IPS-20b (cell line): ENCODE measurements at regions not wholly inside any gene's neighbourhood (a gene's known extent, or its start where the extent isn't known, plus 50 kb on each side); places are given as distances from the start of the nearest gene placed in this dataset.

ENCODE experiments used
- H3K27ac ChIP-seq: one replicate; pipeline ENCODE4 v1.5.1; 2013; ENCODE audit warnings: low read length
- H3K27me3 ChIP-seq: 2 replicates; pipeline ENCODE4 v1.6.1; 2013; ENCODE audit warnings: mild to moderate bottlenecking, low read length, inconsistent platforms; ENCODE audit not compliant: insufficient read depth
- H3K36me3 ChIP-seq: 2 replicates; pipeline ENCODE4 v1.6.1; 2013; ENCODE audit warnings: low read depth, mild to moderate bottlenecking, inconsistent platforms, low read length, moderate library complexity; ENCODE audit not compliant: insufficient read depth
- H3K4me1 ChIP-seq: 2 replicates; pipeline ENCODE4 v1.6.1; 2013; ENCODE audit warnings: mild to moderate bottlenecking, control low read depth, inconsistent platforms, low read length, moderate library complexity; ENCODE audit not compliant: insufficient read depth
- H3K4me3 ChIP-seq: 2 replicates; pipeline ENCODE4 v1.5.1; 2013; ENCODE audit warnings: mild to moderate bottlenecking, low read length, inconsistent platforms
- H3K9ac ChIP-seq: 2 replicates; pipeline ENCODE4 v1.6.1; 2013; ENCODE audit warnings: low read depth, mild to moderate bottlenecking, inconsistent platforms, low read length, moderate library complexity
- H3K9me3 ChIP-seq: 2 replicates; pipeline ENCODE4 v1.6.1; 2013; ENCODE audit warnings: mild to moderate bottlenecking, low read depth, low read length, inconsistent platforms; ENCODE audit not compliant: insufficient read depth

GRCh38 chr9:97747201-97747965 lies 50.2 kb upstream of the XPA start:
- no peaks in the 10 kb centered on the region for H3K36me3 ChIP-seq
- H3K9me3 ChIP-seq = no peaks in the 10 kb centered on the region
- H3K27ac ChIP-seq = no peak overlapping the region
- peaks cover 29% of the 10 kb centered on the region for H3K27me3 ChIP-seq
- H3K4me3 ChIP-seq = no peak overlapping the region
- peaks cover 10% of the 10 kb centered on the region; the same call in 1 of the 2 replicates for H3K4me1 ChIP-seq
- no peak overlapping the region for H3K9ac ChIP-seq

- H3K36me3 ChIP-seq = no peaks in the 10 kb centered on the region
- H3K4me1 ChIP-seq = peaks cover 10% of the 10 kb centered on the region; the same call in 1 of the 2 replicates
- H3K9ac ChIP-seq = no peak overlapping the region
- no peak overlapping the region for H3K27ac ChIP-seq
- H3K27me3 ChIP-seq = peaks cover 18% of the 10 kb centered on the region
- no peaks in the 10 kb centered on the region; the same call in 1 of the 2 replicates for H3K9me3 ChIP-seq
- H3K4me3 ChIP-seq = no peak overlapping the region
Measured at GRCh38 chr9:97748525-97748924, 51.4 kb upstream of the XPA start.

- H3K9me3 ChIP-seq = no peaks in the 10 kb centered on the region; the same call in none of the 2 replicates
- no peaks in the 10 kb centered on the region for H3K36me3 ChIP-seq
- no peak overlapping the region for H3K4me3 ChIP-seq
- 0 out of 2 replicates have a peak, but pooled peaks cover 10% of the 10 kb centered on the region for H3K27me3 ChIP-seq
- no peak overlapping the region for H3K27ac ChIP-seq
- peaks cover 10% of the 10 kb centered on the region; the same call in 1 of the 2 replicates for H3K4me1 ChIP-seq
- H3K9ac ChIP-seq = no peak overlapping the region
Measured at GRCh38 chr9:97749928-97750327, 52.8 kb upstream of the XPA start.

DNA sequence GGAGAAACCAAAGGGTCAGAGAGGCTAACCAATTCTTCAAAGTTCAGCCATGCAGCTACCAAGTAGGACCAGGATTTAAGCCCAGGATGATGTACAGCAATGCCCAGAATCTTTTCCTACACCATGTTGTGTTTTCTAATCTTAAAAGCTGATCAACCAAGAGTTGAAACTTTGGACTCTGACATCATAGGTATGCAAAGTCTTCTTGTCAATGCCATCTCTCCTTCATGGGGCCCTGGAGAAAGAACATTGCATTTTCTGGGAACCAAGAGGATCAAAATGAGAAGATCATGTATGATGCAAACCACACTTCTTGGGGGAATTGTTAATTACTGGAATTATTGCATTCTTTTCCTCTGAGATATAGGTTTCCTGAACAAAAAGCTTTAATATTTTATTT lies 54.4 kb upstream of the XPA start:
- Histone ChIP-seq H3K9ac (no peak overlapping the region), H3K27me3 (0 out of 2 replicates have a peak, but pooled peaks cover 3% of the 10 kb centered on the region), H3K9me3 (no peaks in the 10 kb centered on the region; the same call in none of the 2 replicates), H3K4me3 (no peak overlapping the region), H3K4me1 (peaks cover 10% of the 10 kb centered on the region; the same call in 1 of the 2 replicates), H3K27ac (no peak overlapping the region), H3K36me3 (no peaks in the 10 kb centered on the region)

- Histone ChIP-seq H3K9ac (no peak overlapping the region), H3K9me3 (no peaks in the 10 kb centered on the region; the same call in none of the 2 replicates), H3K4me3 (no peak overlapping the region), H3K27ac (no peak overlapping the region), H3K36me3 (no peaks in the 10 kb centered on the region), H3K27me3 (peaks cover 7% of the 10 kb centered on the region; the same call in 1 of the 2 replicates), H3K4me1 (peaks cover 9% of the 10 kb centered on the region; the same call in 1 of the 2 replicates)
Measured at GRCh38 chr9:97752274-97752673, 55.1 kb upstream of the XPA start.

GRCh38 chr9:97753364-97753763 lies 56.2 kb upstream of the XPA start:
- no peaks in the 10 kb centered on the region for H3K36me3 ChIP-seq
- no peak overlapping the region for H3K4me3 ChIP-seq
- no peaks in the 10 kb centered on the region for H3K4me1 ChIP-seq
- no peak overlapping the region for H3K27ac ChIP-seq
- H3K9ac ChIP-seq = no peak overlapping the region
- peaks cover 7% of the 10 kb centered on the region; the same call in 1 of the 2 replicates for H3K27me3 ChIP-seq
- H3K9me3 ChIP-seq = no peaks in the 10 kb centered on the region; the same call in none of the 2 replicates

DNA sequence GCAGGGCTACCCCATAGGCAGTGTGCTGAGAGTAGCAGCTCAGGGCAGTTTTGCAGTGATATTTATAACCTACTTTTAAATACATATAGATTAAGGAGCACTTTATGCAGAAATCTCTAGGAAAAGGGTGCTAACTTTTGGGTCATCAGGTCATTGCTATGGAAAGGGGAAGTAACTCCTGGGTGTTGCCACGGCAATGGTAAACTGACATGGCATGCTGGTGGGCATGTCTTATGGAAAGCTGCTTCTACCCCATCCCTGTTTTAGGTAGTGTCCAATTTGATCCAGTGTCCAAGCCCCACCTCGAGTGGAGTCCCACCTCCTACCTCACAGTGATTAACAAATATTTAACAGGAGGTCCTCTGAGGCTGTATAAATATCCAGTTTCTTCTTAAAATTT lies 56.8 kb upstream of the XPA start:
- H3K4me3 ChIP-seq = no peak overlapping the region
- H3K9me3 ChIP-seq = no peaks in the 10 kb centered on the region; the same call in none of the 2 replicates
- no peak overlapping the region for H3K27ac ChIP-seq
- no peaks in the 10 kb centered on the region for H3K4me1 ChIP-seq
- no peaks in the 10 kb centered on the region for H3K36me3 ChIP-seq
- H3K27me3 ChIP-seq = peaks cover 8% of the 10 kb centered on the region; the same call in 1 of the 2 replicates
- H3K9ac ChIP-seq = no peak overlapping the region

- no peaks in the 10 kb centered on the region; the same call in none of the 2 replicates for H3K9me3 ChIP-seq
- no peak overlapping the region for H3K4me3 ChIP-seq
- no peaks in the 10 kb centered on the region for H3K4me1 ChIP-seq
- no peak overlapping the region for H3K27ac ChIP-seq
- peaks cover 23% of the 10 kb centered on the region; the same call in 1 of the 2 replicates for H3K27me3 ChIP-seq
- H3K36me3 ChIP-seq = no peaks in the 10 kb centered on the region
- H3K9ac ChIP-seq = no peak overlapping the region
Measured at GRCh38 chr9:97755618-97756267, 58.6 kb upstream of the XPA start.

DNA sequence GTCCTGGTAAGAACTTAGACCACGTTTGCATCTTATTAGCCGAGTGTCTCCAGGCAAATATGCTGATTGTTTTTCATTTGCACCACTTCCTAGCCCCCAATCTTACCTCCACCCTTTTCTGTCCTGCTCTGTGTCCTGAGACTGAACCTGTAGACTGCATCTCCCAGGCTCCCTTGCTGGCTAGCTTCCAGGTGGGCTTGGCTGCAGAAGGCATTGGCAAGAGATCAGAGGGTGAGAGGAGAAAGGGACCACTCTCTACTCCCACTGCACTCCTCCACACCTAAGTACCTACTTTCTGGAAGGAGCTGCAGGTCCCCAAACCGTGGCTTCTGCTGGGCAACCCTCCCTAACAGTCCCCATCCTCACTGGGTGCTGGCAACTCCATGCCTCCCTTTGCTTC lies 59.9 kb upstream of the XPA start:
- H3K27me3 ChIP-seq = peaks cover 32% of the 10 kb centered on the region; the same call in 1 of the 2 replicates
- H3K4me1 ChIP-seq = no peaks in the 10 kb centered on the region
- H3K36me3 ChIP-seq = no peaks in the 10 kb centered on the region
- H3K4me3 ChIP-seq = no peak overlapping the region
- H3K27ac ChIP-seq = no peak overlapping the region
- no peaks in the 10 kb centered on the region; the same call in none of the 2 replicates for H3K9me3 ChIP-seq
- H3K9ac ChIP-seq = no peak overlapping the region

- no peak overlapping the region for H3K4me3 ChIP-seq
- no peak overlapping the region for H3K27ac ChIP-seq
- H3K9me3 ChIP-seq = no peaks in the 10 kb centered on the region; the same call in none of the 2 replicates
- no peaks in the 10 kb centered on the region for H3K36me3 ChIP-seq
- peaks cover 44% of the 10 kb centered on the region; the same call in 1 of the 2 replicates for H3K27me3 ChIP-seq
- H3K4me1 ChIP-seq = no peaks in the 10 kb centered on the region
- H3K9ac ChIP-seq = no peak overlapping the region
Measured at GRCh38 chr9:97758334-97758916, 61.3 kb upstream of the XPA start.

GRCh38 chr9:97759581-97760288 lies 62.6 kb upstream of the XPA start:
- Histone ChIP-seq H3K4me1 (no peaks in the 10 kb centered on the region), H3K9me3 (no peaks in the 10 kb centered on the region), H3K36me3 (no peaks in the 10 kb centered on the region), H3K27me3 (peaks cover 44% of the 10 kb centered on the region; the same call in 1 of the 2 replicates), H3K27ac (no peak overlapping the region), H3K9ac (no peak overlapping the region), H3K4me3 (no peak overlapping the region)
